Spleen (tissue), 11 donors: ENCODE measurements at regions not wholly inside any gene's neighbourhood (a gene's known extent, or its start where the extent isn't known, plus 50 kb on each side); places are given as distances from the start of the nearest gene placed in this dataset.

ENCODE experiments used
- DNase-seq: peaks from one replicate; pipeline ENCODE4 v3.0.0-alpha.2; 2020
- H3K27ac ChIP-seq, 8 donors: fragments of 200-600 bp; sonication (generic) in 7 of 8; 1 replicate in 4 of 8; 2 replicates in 4 of 8; pipeline versions ENCODE4 v1.5.0 to v1.8.0; 2016 to 2021; ENCODE audit warnings: inconsistent platforms in 4 of 8, mild to moderate bottlenecking in 4 of 8, moderate library complexity in 1 of 8
- H3K27me3 ChIP-seq, 7 donors: fragments of 200-600 bp; sonication (generic) in 6 of 7; replicated peaks in 1 of 7; 1 replicate in 4 of 7; 2 replicates in 3 of 7; pipeline versions ENCODE4 v1.5.0 to v1.8.0; 2016 to 2021; ENCODE audit warnings: inconsistent platforms in 3 of 7, mild to moderate bottlenecking in 1 of 7
- H3K36me3 ChIP-seq, 6 donors: fragments of 200-600 bp; sonication (generic) in 5 of 6; 1 replicate in 4 of 6; 2 replicates in 2 of 6; pipeline versions ENCODE4 v1.5.0 to v1.8.0; 2016 to 2021; ENCODE audit warnings: inconsistent platforms in 2 of 6
- H3K4me1 ChIP-seq, 6 donors: fragments of 200-600 bp; sonication (generic) in 5 of 6; 1 replicate in 3 of 6; 2 replicates in 3 of 6; pipeline versions ENCODE4 v1.5.0 to v1.8.0; 2016 to 2021; ENCODE audit warnings: inconsistent platforms in 3 of 6
- H3K4me3 ChIP-seq, 8 donors: fragments of 200-600 bp; sonication (generic) in 7 of 8; 1 replicate in 4 of 8; 2 replicates in 4 of 8; pipeline versions ENCODE4 v1.5.0 to v1.8.0; 2016 to 2021; ENCODE audit warnings: inconsistent platforms in 4 of 8, mild to moderate bottlenecking in 4 of 8, moderate library complexity in 2 of 8
- H3K9me3 ChIP-seq, 8 donors: fragments of 200-600 bp; sonication (generic) in 7 of 8; 1 replicate in 4 of 8; 2 replicates in 4 of 8; pipeline versions ENCODE4 v1.5.0 to v1.8.0; 2016 to 2021; ENCODE audit warnings: inconsistent platforms in 4 of 8
- CTCF ChIP-seq, 11 experiments: fragments of 200-600 bp in 7 of 11; fragments of 450-650 bp in 4 of 11; sonication (generic) in 4 of 11; IDR thresholded peaks in 8 of 11; conservative IDR thresholded peaks in 3 of 11; 1 replicate in 7 of 11; 2 replicates in 4 of 11; pipeline versions ENCODE4 v1.4.0 to v1.8.0; 2016 to 2021; ENCODE audit warnings: antibody characterized with exemption in 11 of 11, inconsistent platforms in 4 of 11, mild to moderate bottlenecking in 1 of 11
- POLR2A ChIP-seq, 3 donors: fragments of 450-650 bp; IDR thresholded peaks; one replicate each; pipeline ENCODE4 v1.5.1; 2017; ENCODE audit warnings: antibody characterized with exemption in 3 of 3, mild to moderate bottlenecking in 1 of 3
- POLR2AphosphoS5 ChIP-seq, 3 donors: sonication (generic); formaldehyde crosslinking; IDR thresholded peaks; one replicate each; pipeline ENCODE4 v1.5.1; 2017; ENCODE audit warnings: antibody characterized with exemption in 3 of 3
- WGBS, 5 donors: extraction: QIAGEN DNeasy Blood & Tissue Kit in 3 of 5; methylation state at CpG; one replicate each; pipeline versions ENCODE4 v1.1.5 to v1.1.7; 2013 to 2018; 5-methylcytosine and 5-hydroxymethylcytosine counted together
- intact Hi-C: fragments of 100-400 bp; cut with DNase I; formaldehyde crosslinking; loops from one replicate; pipeline ENCODE4 v1.15.0; 2023; ENCODE audit warnings: low total_unique reads
- donor health status: healthy with polysubstance abuse.
- donor health status: DM: no; HTN: no; CAD: no; lungs with moderate emphysema.
- donor health status: DM: no; HTN: no; CAD: no.
- donor health status: Bipolar disorder and iron deficiency.
- donor health status: healthy.
- donor health status: DM: no; HTN: no; CAD: no.
- donor health status: DM: yes; HTN: yes; CAD: no.

- peaks cover 0 to 29% (median 15%) of the 10 kb centered on the region in 8 donors for H3K9me3 ChIP-seq
- 87 to 94% (median 90%) methylated on average over 6 of the region's 6 CpGs for WGBS, 5 donors
Observed at GRCh38 chr3:72196377-72196929, 411.5 kb upstream of the PROK2 start.

GRCh38 chr3:72195895-72196294, 410.9 kb upstream of the PROK2 start:
- TF ChIP-seq POLR2A (IDR thresholded peaks at IDR 0.05), result no peak
- TF ChIP-seq CTCF (IDR thresholded peaks at IDR 0.05 in 8 of 11, conservative IDR thresholded peaks at IDR 0.05 in 3 of 11), result no peak
- no peak for TF ChIP-seq POLR2AphosphoS5 (IDR thresholded peaks at IDR 0.05)
- 84 to 97% (median 93%) methylated on average over 3 of the region's 3 CpGs for WGBS, 5 donors
- DNase-seq, result no peak
- Histone ChIP-seq H3K4me3 (no peak overlapping the region), H3K9me3 (peaks cover 0 to 27% (median 14%) of the 10 kb centered on the region in 8 donors), H3K36me3 (no peaks in the 10 kb centered on the region), H3K4me1 (no peaks in the 10 kb centered on the region), H3K27me3 (no peaks in the 10 kb centered on the region), H3K27ac (no peak overlapping the region)
- intact Hi-C loops, result no loop called here

More at GRCh38 chr3:72196377-72196929, 411.5 kb upstream of the PROK2 start:
- Histone ChIP-seq H3K36me3 (no peaks in the 10 kb centered on the region), H3K27me3 (no peaks in the 10 kb centered on the region), H3K27ac (no peak overlapping the region), H3K4me1 (no peaks in the 10 kb centered on the region), H3K4me3 (no peak overlapping the region)
- DNase-seq, result no peak
- no peak for TF ChIP-seq POLR2A (IDR thresholded peaks at IDR 0.05)
- TF ChIP-seq CTCF (IDR thresholded peaks at IDR 0.05 in 8 of 11, conservative IDR thresholded peaks at IDR 0.05 in 3 of 11), result no peak
- TF ChIP-seq POLR2AphosphoS5 (IDR thresholded peaks at IDR 0.05), result no peak
- intact Hi-C loops, result no loop called here

GRCh38 chr3:72194458-72194857, 409.5 kb upstream of the PROK2 start:
- TF ChIP-seq CTCF (IDR thresholded peaks at IDR 0.05 in 8 of 11, conservative IDR thresholded peaks at IDR 0.05 in 3 of 11), result no peak
- no peak for TF ChIP-seq POLR2A (IDR thresholded peaks at IDR 0.05)
- no peak for TF ChIP-seq POLR2AphosphoS5 (IDR thresholded peaks at IDR 0.05)
- no peak for DNase-seq
- Histone ChIP-seq H3K4me1 (no peaks in the 10 kb centered on the region), H3K27ac (no peak overlapping the region), H3K9me3 (peaks cover 0 to 14% (median 7%) of the 10 kb centered on the region in 8 donors), H3K27me3 (no peaks in the 10 kb centered on the region), H3K36me3 (no peaks in the 10 kb centered on the region), H3K4me3 (no peak overlapping the region)
- intact Hi-C loops, result no loop called here
- 80 to 95% (median 87%) methylated on average over 6 of the region's 6 CpGs for whole genome bisulfite sequencing, 5 donors

- 92 to 95% (median 94%) methylated on average over 11 of the region's 11 CpGs for WGBS, 5 donors
- no peak overlapping the region for H3K27ac ChIP-seq
- DNase-seq, result no peak
- H3K4me1 ChIP-seq, result no peaks in the 10 kb centered on the region
- no peaks in the 10 kb centered on the region for H3K36me3 ChIP-seq
- peaks cover 0 to 14% (median 7%) of the 10 kb centered on the region in 8 donors for H3K9me3 ChIP-seq
- TF ChIP-seq POLR2AphosphoS5 (IDR thresholded peaks at IDR 0.05), result no peak
- no peak for TF ChIP-seq POLR2A (IDR thresholded peaks at IDR 0.05)
- TF ChIP-seq CTCF (IDR thresholded peaks at IDR 0.05 in 8 of 11, conservative IDR thresholded peaks at IDR 0.05 in 3 of 11), result no peak
- no peak overlapping the region for H3K4me3 ChIP-seq
- no peaks in the 10 kb centered on the region for H3K27me3 ChIP-seq
- intact Hi-C loops, result no loop called here
Observed at GRCh38 chr3:72193771-72194430, 409.0 kb upstream of the PROK2 start.
